ENCODE measurements at regions not wholly inside any gene's neighbourhood (a gene's known extent, or its start where the extent isn't known, plus 50 kb on each side); places are given as distances from the start of the nearest gene placed in this dataset.

DNA sequence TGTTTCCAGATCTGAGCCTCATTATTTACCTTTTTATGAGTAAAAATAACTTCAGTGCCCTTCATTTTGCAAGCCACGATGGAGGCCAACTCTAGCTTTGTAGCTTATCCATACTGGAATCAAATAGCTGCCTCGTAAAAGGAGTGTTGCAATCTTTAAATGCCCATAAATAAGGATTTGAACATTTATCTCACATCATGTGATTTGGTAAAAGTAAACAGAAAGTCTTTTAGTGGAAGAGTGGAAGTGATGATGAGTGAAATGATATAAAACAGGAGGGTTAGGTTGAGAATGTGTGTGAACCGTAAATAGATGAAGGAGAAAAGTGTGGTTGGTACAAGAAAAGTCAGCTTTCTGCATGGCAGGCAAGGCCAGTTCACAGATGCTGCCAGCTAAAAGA lies 348.9 kb downstream of the OSR1 start:
- TF ChIP-seq, protein P1, sequence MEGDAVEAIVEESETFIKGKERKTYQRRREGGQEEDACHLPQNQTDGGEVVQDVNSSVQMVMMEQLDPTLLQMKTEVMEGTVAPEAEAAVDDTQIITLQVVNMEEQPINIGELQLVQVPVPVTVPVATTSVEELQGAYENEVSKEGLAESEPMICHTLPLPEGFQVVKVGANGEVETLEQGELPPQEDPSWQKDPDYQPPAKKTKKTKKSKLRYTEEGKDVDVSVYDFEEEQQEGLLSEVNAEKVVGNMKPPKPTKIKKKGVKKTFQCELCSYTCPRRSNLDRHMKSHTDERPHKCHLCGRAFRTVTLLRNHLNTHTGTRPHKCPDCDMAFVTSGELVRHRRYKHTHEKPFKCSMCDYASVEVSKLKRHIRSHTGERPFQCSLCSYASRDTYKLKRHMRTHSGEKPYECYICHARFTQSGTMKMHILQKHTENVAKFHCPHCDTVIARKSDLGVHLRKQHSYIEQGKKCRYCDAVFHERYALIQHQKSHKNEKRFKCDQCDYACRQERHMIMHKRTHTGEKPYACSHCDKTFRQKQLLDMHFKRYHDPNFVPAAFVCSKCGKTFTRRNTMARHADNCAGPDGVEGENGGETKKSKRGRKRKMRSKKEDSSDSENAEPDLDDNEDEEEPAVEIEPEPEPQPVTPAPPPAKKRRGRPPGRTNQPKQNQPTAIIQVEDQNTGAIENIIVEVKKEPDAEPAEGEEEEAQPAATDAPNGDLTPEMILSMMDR (IDR thresholded peaks at IDR 0.05; ENCODE audit: low read depth, low read length): no peak
- H3K4me3 ChIP-seq (ENCODE audit: low read depth, low read length): no peak overlapping the region

DNA sequence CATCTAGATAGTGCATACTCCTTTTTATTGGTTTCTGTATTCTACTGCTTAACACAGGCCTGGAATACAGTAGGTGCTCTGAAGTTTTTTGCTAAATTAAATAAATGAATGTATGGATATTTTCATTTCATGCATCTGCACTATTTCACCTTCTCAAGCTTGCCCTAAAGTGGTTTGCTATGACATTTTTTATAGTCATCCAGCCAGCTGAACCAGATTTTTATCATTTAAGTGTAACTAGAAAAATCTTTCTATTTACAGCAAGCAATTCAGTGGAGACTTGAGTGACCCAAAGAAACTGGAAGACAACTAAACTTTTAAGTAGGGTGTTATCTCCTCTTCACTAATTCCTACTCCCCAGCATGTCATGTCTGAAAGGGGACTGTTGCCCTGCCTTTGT lies 354.9 kb downstream of the OSR1 start:
- H3K4me3 ChIP-seq (ENCODE audit: low read depth, low read length): no peak overlapping the region
- TF ChIP-seq, protein P1 (IDR thresholded peaks at IDR 0.05; ENCODE audit: low read depth, low read length): no peak

DNA sequence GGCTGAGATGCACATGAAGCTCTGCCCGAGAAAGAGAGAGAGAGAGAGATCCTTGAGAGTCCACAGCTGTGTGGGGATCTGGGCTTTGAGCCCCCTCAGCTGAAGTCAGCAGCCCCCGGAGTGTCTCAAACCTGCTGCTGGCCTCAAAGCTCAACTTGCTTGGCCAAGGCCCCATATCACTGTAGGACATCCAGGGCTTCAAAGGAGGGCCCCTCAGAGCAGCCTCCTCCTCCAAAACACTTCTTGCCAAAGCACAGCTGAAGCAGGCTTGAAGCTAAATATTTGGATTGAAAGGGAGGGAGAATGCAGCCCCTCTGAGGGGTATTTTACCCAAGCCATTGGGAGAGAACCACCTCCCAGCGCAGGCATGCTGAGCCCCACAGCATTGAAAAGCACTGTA lies 357.6 kb downstream of the OSR1 start:
- TF ChIP-seq, protein P1 (IDR thresholded peaks at IDR 0.05; ENCODE audit: low read depth, low read length): no peak
- H3K4me3 ChIP-seq (ENCODE audit: low read depth, low read length): no peak overlapping the region

DNA sequence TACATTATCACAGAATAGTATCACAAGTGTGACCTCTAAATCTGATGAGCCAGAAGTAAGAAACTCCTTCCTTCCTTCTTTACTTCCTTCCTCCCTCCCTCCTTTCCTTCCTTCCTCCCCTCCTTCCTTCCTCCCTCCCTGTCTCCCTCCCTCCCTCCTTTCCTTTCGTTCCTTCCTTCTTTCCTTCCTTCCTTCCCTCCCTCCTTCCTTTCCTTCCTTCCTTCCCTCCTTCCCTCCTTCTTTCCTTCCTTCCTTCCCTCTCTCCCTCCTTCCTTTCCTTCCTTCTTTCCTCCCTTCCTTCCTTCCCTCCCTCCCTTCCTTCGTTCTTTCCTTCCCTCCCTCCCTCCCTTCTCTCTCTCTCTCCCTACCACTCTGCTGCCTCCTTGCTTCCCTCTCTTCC lies 359.2 kb downstream of the OSR1 start:
- H3K4me3 ChIP-seq (ENCODE audit: low read depth, low read length): no peak overlapping the region
- TF ChIP-seq, protein P1 (IDR thresholded peaks at IDR 0.05; ENCODE audit: low read depth, low read length): no peak

DNA sequence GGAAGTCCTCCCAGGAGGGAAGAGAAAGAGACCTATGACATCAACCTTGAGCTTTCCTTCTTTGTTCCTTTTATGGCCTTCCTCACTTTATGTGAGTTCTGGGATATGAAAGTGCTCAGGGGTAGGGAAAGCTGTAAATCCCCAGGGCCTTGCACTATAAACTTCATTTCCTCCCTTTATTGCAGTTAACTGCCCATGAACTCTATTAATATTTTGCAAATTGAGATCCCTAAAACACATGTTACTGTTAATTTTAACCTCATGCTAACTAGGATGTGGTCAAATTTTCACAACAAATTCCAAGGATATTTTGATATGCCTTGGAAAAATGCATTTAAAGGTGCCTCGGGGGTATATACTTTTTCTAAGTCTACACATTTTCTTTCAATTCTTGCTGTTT lies 359.9 kb downstream of the OSR1 start:
- TF ChIP-seq, protein P1 (IDR thresholded peaks at IDR 0.05; ENCODE audit: low read depth, low read length): no peak
- no peak overlapping the region for H3K4me3 ChIP-seq (ENCODE audit: low read depth, low read length)

DNA sequence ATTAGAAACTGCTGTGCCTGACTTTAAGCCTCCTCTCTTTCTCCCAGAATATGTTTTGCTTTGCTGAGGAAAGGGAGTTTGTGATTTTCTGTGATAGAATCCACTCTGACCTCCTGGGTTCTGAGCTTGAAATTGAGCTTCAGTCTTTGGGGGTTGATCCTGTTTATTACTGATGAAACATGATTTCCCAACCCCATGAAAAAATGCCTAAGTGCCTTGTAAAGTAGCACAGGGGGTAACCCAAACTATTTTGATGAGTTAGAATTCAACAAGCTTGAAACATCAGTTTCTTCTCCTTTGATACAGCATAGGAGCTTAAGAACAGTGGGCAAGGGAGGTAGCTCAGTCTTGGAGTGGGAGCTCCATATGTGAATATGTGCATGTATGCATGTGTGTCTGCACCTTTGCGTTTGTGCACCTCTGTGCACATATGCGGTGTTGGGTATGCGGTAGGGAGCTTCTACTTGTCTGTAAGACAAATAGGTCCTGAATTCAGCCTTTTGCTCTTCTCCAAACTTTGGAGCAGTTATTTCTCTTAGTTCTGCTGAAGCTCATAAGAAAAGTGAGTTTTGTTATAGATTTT lies 364.6 kb downstream of the OSR1 start:
- TF ChIP-seq, protein P1 (IDR thresholded peaks at IDR 0.05; ENCODE audit: low read depth, low read length): no peak
- H3K4me3 ChIP-seq (ENCODE audit: low read depth, low read length): no peak overlapping the region

DNA sequence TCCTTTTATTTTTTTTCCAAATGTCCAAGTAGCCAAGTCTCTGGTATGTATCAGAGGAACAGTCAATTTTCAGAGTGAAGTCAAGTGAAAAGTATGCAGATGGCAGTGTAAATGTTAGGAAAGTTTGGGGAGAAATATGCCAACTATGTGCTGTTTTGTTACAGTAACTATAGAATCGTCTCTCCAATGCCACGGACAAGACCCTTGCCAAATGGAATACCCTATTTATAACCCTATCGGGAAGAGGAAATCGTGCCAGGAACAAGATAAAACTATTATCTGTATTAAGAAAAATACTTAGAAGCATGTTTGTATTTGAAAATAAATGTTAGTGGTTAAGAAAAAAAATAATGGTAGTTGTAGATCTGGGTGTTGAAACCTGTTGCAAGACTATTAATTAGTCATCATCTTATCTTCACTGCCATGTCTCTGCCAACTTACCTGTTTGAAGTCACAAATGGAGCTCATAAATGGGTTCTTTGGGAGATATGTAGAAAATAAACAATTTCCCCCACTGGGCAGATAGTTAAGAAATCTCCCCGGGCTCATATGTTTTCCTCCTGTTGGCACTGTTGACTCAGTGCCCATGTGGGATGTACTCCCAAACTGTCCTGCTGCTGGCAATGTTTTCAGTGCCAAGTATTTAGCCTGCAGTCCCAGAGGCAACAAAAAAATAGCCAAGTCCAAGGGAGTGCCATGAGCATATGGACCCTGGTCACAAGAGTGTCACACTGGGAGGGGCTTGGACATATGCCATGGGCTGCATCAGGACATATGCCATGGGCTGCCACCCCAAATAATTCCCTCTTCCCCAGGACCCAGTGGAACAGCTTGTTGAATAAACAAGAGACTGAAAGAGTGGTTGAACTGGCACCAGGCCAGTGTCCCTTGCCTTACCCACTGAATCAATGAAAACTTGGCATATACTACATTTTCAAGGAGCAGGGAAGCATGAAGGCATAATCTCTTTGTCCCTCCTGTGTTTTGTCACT lies 366.9 kb downstream of the OSR1 start:
- no peak overlapping the region for H3K4me3 ChIP-seq (ENCODE audit: low read depth, low read length)
- TF ChIP-seq, protein P1 (IDR thresholded peaks at IDR 0.05; ENCODE audit: low read depth, low read length): no peak
